Suprapubic skin (tissue), 4 donors: ENCODE measurements at regions not wholly inside any gene's neighbourhood (a gene's known extent, or its start where the extent isn't known, plus 50 kb on each side); places are given as distances from the start of the nearest gene placed in this dataset.

ENCODE experiments used
- POLR2A ChIP-seq, 2 donors: fragments of 450-650 bp; IDR thresholded peaks; one replicate each; pipeline ENCODE4 v1.6.1; 2017; ENCODE audit warnings: antibody characterized with exemption in 2 of 2, mild to moderate bottlenecking in 2 of 2, moderate library complexity in 2 of 2
- POLR2AphosphoS5 ChIP-seq, 3 donors: sonication (generic); formaldehyde crosslinking; IDR thresholded peaks; one replicate each; pipeline ENCODE4 v1.6.1; 2017; ENCODE audit warnings: antibody characterized with exemption in 3 of 3
- TF ChIP-seq, protein P1 (sequence below), 2 donors: fragments of 200-600 bp in 1 of 2; fragments of 450-650 bp in 1 of 2; sonication (generic) in 1 of 2; IDR thresholded peaks; one replicate each; pipeline ENCODE4 v1.5.1; 2016 to 2019; ENCODE audit warnings: antibody characterized with exemption in 2 of 2, mild to moderate bottlenecking in 1 of 2, moderate library complexity in 1 of 2

DNA sequence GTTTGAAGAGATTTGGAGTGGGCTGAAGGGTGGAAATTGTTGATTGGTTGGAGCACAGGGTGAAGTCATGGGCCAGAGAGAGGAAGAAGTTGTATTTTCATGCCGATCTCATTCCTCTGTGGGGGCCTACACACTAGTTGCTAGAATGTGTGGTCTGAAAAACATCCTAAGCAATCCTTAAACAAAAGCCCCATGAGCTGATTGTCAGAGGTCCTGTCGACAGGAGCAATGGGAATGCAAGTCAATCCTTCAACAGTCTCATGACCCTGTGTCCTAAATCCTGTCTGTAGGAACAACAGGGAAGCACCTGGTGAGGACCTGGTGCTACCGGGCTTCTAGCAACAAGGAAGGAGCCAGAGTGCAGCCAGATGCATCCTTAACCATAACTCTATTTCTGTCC is 324.0 kb upstream of the TMEM132C start:
- TF ChIP-seq, protein P1, sequence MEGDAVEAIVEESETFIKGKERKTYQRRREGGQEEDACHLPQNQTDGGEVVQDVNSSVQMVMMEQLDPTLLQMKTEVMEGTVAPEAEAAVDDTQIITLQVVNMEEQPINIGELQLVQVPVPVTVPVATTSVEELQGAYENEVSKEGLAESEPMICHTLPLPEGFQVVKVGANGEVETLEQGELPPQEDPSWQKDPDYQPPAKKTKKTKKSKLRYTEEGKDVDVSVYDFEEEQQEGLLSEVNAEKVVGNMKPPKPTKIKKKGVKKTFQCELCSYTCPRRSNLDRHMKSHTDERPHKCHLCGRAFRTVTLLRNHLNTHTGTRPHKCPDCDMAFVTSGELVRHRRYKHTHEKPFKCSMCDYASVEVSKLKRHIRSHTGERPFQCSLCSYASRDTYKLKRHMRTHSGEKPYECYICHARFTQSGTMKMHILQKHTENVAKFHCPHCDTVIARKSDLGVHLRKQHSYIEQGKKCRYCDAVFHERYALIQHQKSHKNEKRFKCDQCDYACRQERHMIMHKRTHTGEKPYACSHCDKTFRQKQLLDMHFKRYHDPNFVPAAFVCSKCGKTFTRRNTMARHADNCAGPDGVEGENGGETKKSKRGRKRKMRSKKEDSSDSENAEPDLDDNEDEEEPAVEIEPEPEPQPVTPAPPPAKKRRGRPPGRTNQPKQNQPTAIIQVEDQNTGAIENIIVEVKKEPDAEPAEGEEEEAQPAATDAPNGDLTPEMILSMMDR (IDR thresholded peaks at IDR 0.05) = no peak
- no peak for TF ChIP-seq POLR2A (IDR thresholded peaks at IDR 0.05)
- no peak for TF ChIP-seq POLR2AphosphoS5 (IDR thresholded peaks at IDR 0.05)
